Astrocyte of the spinal cord (primary cell): ENCODE measurements at regions not wholly inside any gene's neighbourhood (a gene's known extent, or its start where the extent isn't known, plus 50 kb on each side); places are given as distances from the start of the nearest gene placed in this dataset.

ENCODE experiments used
- DNase-seq: peaks from one replicate; pipeline ENCODE4 v3.0.0; 2011; ENCODE audit warnings: low read depth, low spot score
- H3K4me3 ChIP-seq: 2 replicates; pipeline ENCODE4 v1.5.1; 2011; ENCODE audit warnings: low read depth, mild to moderate bottlenecking, low read length, moderate library complexity
- in situ Hi-C: cut with HindIII; loops from 2 replicates; pipeline ENCODE4 v1.10.0; 2017; ENCODE audit warnings: low sequenced_read_pairs
- TF ChIP-seq, protein P1 (sequence below): IDR thresholded peaks from 2 replicates; pipeline ENCODE4 v1.5.1; 2012; ENCODE audit warnings: low read depth, mild to moderate bottlenecking, low read length, inconsistent platforms

DNA sequence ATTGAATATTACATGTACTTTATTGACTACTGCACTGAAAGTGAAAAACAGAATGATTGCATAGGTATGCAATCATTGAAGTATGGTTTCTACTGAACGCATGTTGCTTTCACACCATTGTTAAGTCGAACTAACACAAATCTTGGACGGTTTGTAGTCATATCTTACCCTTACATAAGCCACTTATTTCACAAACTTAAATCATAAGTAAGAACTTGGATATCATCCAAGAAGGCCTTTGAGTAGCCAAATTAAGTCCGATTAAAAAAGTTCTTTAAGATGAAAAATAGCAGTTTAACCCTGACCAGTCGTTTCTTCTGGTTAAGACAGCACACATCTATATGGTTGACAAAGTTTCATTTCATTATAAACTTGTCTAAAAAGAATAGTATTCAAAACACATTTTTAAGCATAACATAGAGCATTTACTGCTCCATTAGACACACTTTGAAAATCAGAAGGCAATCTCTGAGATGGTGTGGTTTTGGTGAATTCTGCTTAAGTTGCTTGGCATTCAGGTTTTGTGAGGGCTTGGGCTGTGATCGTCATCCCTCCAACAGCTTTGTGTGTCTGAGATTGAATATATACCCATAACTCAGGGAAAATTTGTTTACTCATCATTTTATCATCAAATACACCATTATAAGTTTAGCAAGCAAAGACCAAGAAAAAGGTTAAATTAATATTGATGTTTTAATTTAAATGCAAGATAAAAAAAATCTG is 92.2 kb downstream of the NFKBIZ start:
- TF ChIP-seq, protein P1, sequence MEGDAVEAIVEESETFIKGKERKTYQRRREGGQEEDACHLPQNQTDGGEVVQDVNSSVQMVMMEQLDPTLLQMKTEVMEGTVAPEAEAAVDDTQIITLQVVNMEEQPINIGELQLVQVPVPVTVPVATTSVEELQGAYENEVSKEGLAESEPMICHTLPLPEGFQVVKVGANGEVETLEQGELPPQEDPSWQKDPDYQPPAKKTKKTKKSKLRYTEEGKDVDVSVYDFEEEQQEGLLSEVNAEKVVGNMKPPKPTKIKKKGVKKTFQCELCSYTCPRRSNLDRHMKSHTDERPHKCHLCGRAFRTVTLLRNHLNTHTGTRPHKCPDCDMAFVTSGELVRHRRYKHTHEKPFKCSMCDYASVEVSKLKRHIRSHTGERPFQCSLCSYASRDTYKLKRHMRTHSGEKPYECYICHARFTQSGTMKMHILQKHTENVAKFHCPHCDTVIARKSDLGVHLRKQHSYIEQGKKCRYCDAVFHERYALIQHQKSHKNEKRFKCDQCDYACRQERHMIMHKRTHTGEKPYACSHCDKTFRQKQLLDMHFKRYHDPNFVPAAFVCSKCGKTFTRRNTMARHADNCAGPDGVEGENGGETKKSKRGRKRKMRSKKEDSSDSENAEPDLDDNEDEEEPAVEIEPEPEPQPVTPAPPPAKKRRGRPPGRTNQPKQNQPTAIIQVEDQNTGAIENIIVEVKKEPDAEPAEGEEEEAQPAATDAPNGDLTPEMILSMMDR, result no peak
- peak; percentile 64 for DNase-seq
- no peak overlapping the region for H3K4me3 ChIP-seq
- in situ Hi-C loops, result no loop called here

DNA sequence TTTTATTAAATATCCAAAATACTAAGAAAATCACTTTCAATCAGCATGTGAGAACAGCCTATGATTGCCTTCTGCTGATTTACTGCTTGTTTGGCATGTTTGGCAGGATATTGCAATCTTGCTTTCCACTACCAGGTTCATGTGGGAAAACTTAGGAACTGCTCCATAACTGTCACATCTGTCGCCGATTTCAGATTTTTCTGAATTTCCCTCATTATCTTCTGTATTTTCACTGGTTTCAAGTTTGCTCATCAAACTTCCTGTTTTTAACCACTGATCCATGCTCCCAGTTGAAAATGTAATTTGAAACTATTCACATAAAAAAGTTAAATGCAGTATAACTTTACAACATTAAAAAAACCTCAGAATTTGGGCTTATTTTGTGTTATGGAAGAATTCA is 93.0 kb downstream of the NFKBIZ start:
- DNase-seq, result peak; percentile 35
- in situ Hi-C loops, result no loop called here
- H3K4me3 ChIP-seq, result no peak overlapping the region
- TF ChIP-seq, protein P1, result no peak

DNA sequence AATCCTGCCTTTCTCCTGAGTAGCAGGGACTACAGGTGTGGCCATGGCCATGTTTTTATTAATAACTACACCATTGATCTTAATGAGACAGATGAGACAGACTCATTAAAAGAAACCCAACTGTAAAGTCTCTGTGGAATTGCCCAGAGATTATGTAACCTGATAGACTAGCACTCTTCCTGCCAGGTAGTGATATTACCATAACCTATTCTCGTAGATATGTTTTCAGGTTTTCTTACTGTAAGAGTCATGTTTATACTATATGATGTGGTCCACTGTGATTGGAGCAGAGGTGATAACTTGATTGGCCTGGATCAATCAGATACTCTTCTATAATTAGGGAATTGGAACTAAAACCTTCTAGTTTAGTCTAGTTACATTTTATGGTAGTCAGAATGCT is 93.7 kb downstream of the NFKBIZ start:
- TF ChIP-seq, protein P1, result no peak
- in situ Hi-C loops, result no loop called here
- no peak overlapping the region for H3K4me3 ChIP-seq
- DNase-seq, result no peak

DNA sequence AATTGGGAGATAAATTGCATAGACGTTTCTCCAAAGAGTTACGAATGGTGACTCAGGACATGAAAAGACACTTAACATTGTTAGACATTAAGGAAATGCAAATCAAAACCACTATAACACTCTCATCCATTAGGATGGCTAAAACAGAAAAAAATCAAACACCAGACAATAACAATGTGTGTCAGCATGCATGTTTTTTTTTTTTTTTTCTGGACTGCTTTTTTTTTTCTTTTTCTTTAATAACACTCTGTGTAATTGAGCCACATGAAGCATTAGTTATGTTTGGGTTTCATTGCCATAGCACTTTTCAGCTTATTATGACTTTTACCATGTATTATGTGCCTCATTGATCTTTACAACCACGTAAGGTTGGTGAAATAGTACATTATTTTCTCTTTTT is 95.0 kb downstream of the NFKBIZ start:
- TF ChIP-seq, protein P1, result no peak
- in situ Hi-C loops, result no loop called here
- DNase-seq, result no peak
- H3K4me3 ChIP-seq, result no peak overlapping the region

DNA sequence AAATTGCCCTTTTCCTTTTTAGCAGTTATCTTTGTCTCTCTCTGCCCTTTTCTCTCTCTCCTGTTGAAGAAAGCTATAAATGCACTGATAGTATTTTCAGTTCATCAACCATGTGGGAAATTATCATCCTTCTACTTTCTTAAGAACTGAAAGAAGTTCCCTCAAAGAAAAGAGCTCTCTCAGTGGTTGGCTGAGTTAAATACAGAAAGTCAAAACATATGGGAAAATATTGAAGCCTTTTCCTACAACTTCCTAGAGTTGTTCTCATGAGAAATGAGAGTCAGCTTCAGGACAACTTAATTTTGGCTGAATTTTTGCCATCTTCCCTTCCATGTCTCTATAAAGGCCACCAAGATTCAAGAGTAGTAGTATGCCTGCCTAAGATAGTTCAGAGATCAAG is 96.7 kb downstream of the NFKBIZ start:
- in situ Hi-C loops, result no loop called here
- TF ChIP-seq, protein P1, result no peak

DNA sequence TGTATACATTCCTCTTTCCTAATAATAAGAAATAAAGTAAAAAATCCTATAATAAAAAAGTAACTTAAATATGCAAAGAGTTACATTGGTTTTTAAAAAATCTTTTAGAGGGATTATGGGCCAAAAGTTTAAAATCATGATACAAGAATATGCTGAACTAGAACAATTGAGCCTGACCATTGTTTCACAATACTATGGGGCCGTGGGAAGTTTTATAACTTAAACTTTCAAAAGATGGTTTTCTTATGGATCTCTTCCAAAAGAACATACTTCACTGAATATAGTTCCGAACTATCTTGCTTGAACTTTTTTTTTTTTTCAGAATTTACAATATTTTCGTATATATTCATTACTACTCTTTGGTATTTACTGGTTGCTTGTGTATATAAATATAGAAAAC is 97.6 kb downstream of the NFKBIZ start:
- TF ChIP-seq, protein P1, result no peak
- H3K4me3 ChIP-seq, result no peak overlapping the region
- in situ Hi-C loops, result no loop called here
- no peak for DNase-seq

More for the DNA sequence above, 96.7 kb downstream of the NFKBIZ start:
- no peak overlapping the region for H3K4me3 ChIP-seq
- DNase-seq, result no peak

DNA sequence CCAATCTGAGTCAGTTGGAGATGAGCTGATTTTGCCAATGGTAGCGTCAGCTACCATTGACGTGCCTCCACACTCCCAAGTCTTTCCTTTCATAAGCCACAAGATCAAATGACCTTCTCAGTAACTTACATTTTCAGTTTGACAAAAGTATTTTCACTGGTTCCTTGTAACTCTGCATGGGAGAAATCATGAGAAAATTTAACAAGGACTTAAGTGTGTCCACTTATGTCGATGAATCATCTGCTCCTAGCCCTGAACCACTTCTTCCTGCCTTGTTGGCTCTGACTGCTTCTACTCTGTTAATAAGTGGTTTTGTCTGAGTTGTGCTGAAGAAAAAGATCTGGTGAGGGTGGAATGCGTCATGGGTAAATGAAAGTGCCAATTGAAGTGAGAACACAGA is 101.2 kb downstream of the NFKBIZ start:
- peak; percentile 95 for DNase-seq
- TF ChIP-seq, protein P1, result no peak

More for the DNA sequence above, 101.2 kb downstream of the NFKBIZ start:
- no peak overlapping the region for H3K4me3 ChIP-seq
- in situ Hi-C loops, result no loop called here
